Liver (tissue), 8 donors: ENCODE measurements at regions not wholly inside any gene's neighbourhood (a gene's known extent, or its start where the extent isn't known, plus 50 kb on each side); places are given as distances from the start of the nearest gene placed in this dataset.

Experiments
- DNase-seq: peaks from one replicate; pipeline ENCODE4 v3.0.0-alpha.2; 2017; ENCODE audit warnings: low spot score
- H3K27ac ChIP-seq, 2 donors: one replicate each; pipeline ENCODE4 v1.7.0; 2013; ENCODE audit warnings: inconsistent platforms in 2 of 2, low read length in 2 of 2, control low read depth in 1 of 2, low read depth in 1 of 2, mild to moderate bottlenecking in 1 of 2
- H3K27me3 ChIP-seq, 4 donors: one replicate each; pipeline versions ENCODE4 v1.6.1 to v1.7.0; 2013; ENCODE audit warnings: low read length in 3 of 4, inconsistent platforms in 1 of 4, mild to moderate bottlenecking in 1 of 4, moderate library complexity in 1 of 4; ENCODE audit not compliant: control insufficient read depth in 4 of 4, insufficient read depth in 4 of 4
- H3K36me3 ChIP-seq, 4 donors: one replicate each; pipeline versions ENCODE4 v1.6.1 to v1.7.0; 2013; ENCODE audit warnings: low read length in 3 of 4, mild to moderate bottlenecking in 3 of 4, low read depth in 1 of 4, moderate library complexity in 1 of 4; ENCODE audit not compliant: control insufficient read depth in 4 of 4, insufficient read depth in 3 of 4
- H3K4me1 ChIP-seq, 4 donors: one replicate each; pipeline versions ENCODE4 v1.6.1 to v1.7.0; 2013; ENCODE audit warnings: low read length in 3 of 4, mild to moderate bottlenecking in 3 of 4, moderate library complexity in 1 of 4; ENCODE audit not compliant: control insufficient read depth in 4 of 4, insufficient read depth in 4 of 4
- H3K4me3 ChIP-seq, 3 donors: one replicate each; pipeline versions ENCODE4 v1.6.1 to v1.7.0; 2013; ENCODE audit warnings: low read length in 3 of 3, control low read depth in 1 of 3, low read depth in 1 of 3, mild to moderate bottlenecking in 1 of 3
- H3K9ac ChIP-seq, 2 donors: one replicate each; pipeline ENCODE4 v1.7.0; 2013; ENCODE audit warnings: low read length in 2 of 2, mild to moderate bottlenecking in 2 of 2, moderate library complexity in 2 of 2, control low read depth in 1 of 2, low read depth in 1 of 2
- H3K9me3 ChIP-seq, 4 donors: one replicate each; pipeline versions ENCODE4 v1.6.1 to v1.7.0; 2013; ENCODE audit warnings: low read length in 3 of 4; ENCODE audit not compliant: control insufficient read depth in 4 of 4
- EGR1 ChIP-seq, 2 donors: IDR thresholded peaks; 2 replicates each; pipeline ENCODE4 v1.6.1; 2016 to 2018; ENCODE audit warnings: antibody characterized with exemption in 2 of 2, low read depth in 2 of 2
- FOXA1 ChIP-seq: IDR thresholded peaks from 2 replicates; pipeline ENCODE4 v1.6.1; 2016; ENCODE audit warnings: antibody characterized with exemption
- FOXA2 ChIP-seq: IDR thresholded peaks from 2 replicates; pipeline ENCODE4 v1.6.1; 2016; ENCODE audit warnings: antibody characterized with exemption
- GABPA ChIP-seq, 2 donors: IDR thresholded peaks in 1 of 2; conservative IDR thresholded peaks in 1 of 2; 2 replicates each; pipeline ENCODE4 v1.6.1; 2016; ENCODE audit warnings: antibody characterized with exemption in 2 of 2, mild to moderate bottlenecking in 1 of 2, moderate library complexity in 1 of 2
- HNF4A ChIP-seq, 2 donors: conservative IDR thresholded peaks; 2 replicates each; pipeline ENCODE4 v1.6.1; 2016; ENCODE audit warnings: antibody characterized with exemption in 2 of 2, mild to moderate bottlenecking in 2 of 2
- HNF4G ChIP-seq: IDR thresholded peaks from 2 replicates; pipeline ENCODE4 v1.6.1; 2016; ENCODE audit warnings: antibody characterized with exemption
- JUND ChIP-seq, 2 donors: IDR thresholded peaks; 2 replicates each; pipeline ENCODE4 v1.6.1; 2016; ENCODE audit warnings: antibody characterized with exemption in 2 of 2
- NR2F2 ChIP-seq: IDR thresholded peaks from 2 replicates; pipeline ENCODE4 v1.6.1; 2016; ENCODE audit warnings: antibody characterized with exemption
- RAD21 ChIP-seq, 2 donors: IDR thresholded peaks; 2 replicates each; pipeline ENCODE4 v1.6.1; 2016; ENCODE audit warnings: antibody characterized with exemption in 2 of 2, mild to moderate bottlenecking in 2 of 2
- RXRA ChIP-seq, 2 donors: IDR thresholded peaks; 2 replicates each; pipeline ENCODE4 v1.6.1; 2017 to 2018; ENCODE audit warnings: antibody characterized with exemption in 2 of 2, mild to moderate bottlenecking in 1 of 2
- SP1 ChIP-seq: IDR thresholded peaks from 2 replicates; pipeline ENCODE4 v1.6.1; 2018; ENCODE audit warnings: antibody characterized with exemption, mild to moderate bottlenecking
- TAF1 ChIP-seq: conservative IDR thresholded peaks from 2 replicates; pipeline ENCODE4 v1.6.1; 2016; ENCODE audit warnings: antibody characterized with exemption, mild to moderate bottlenecking
- YY1 ChIP-seq: IDR thresholded peaks from 2 replicates; pipeline ENCODE4 v1.6.1; 2016; ENCODE audit warnings: antibody characterized with exemption, mild to moderate bottlenecking
- WGBS: extraction: QIAGEN DNeasy Blood & Tissue Kit; methylation state at CpG from one replicate; pipeline ENCODE4 v1.1.7; 2013; 5-methylcytosine and 5-hydroxymethylcytosine counted together
- TF ChIP-seq, protein P1 (sequence below): IDR thresholded peaks from 2 replicates; pipeline ENCODE4 v1.6.1; 2016; ENCODE audit warnings: antibody characterized with exemption, mild to moderate bottlenecking
- TF ChIP-seq, protein P2 (sequence below): IDR thresholded peaks from 2 replicates; pipeline ENCODE4 v1.6.1; 2016; ENCODE audit warnings: antibody characterized with exemption
- TF ChIP-seq, protein P3 (sequence below): fragments of 150-350 bp; IDR thresholded peaks from 2 replicates; pipeline ENCODE4 v1.5.1; 2017; ENCODE audit warnings: improper control_type of control experiment, low read depth, low read length; ENCODE audit not compliant: missing input control
- TF ChIP-seq, protein P4 (sequence below): IDR thresholded peaks from 2 replicates; pipeline ENCODE4 v1.6.1; 2016; ENCODE audit warnings: antibody characterized with exemption
- TF ChIP-seq, protein P5 (sequence below): IDR thresholded peaks from 2 replicates; pipeline ENCODE4 v1.6.1; 2016; ENCODE audit warnings: antibody characterized with exemption
- donor health status: healthy.
- donor health status: healthy.
- donor health status: healthy.
- donor health status: healthy.
- donor health status: healthy.

DNA sequence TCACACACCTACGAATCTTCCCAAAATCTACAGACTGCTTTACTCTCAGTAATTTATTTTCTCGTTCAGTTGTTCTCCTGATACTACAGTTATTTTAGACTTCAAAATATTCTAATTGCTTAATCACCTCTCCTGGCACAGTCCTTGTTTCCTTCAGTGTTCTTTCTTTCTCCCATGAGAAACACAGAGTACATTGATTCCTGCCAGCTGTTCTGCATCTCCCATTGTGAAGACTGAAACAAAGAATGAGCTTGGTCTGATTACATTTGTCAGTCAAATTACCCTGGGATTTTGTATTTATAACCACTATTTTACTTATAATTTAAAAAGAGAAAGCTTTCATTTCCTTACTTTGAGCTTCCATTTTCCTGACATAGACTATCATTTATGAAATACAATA lies 63.9 kb upstream of the TANK start:
- H3K9me3 ChIP-seq, result peaks cover 0 to 4% (median 0%) of the 10 kb centered on the region in 4 donors
- no peaks in the 10 kb centered on the region for H3K36me3 ChIP-seq
- no peak overlapping the region for H3K27ac ChIP-seq
- no peak overlapping the region for H3K9ac ChIP-seq
- H3K4me3 ChIP-seq, result no peak overlapping the region
- no peaks in the 10 kb centered on the region for H3K27me3 ChIP-seq
- TF ChIP-seq JUND (IDR thresholded peaks at IDR 0.05) (no peak), HNF4G (no peak), NR2F2 (no peak), RXRA (IDR thresholded peaks at IDR 0.05) (no peak), GABPA (IDR thresholded peaks at IDR 0.05 in 1 of 2, conservative IDR thresholded peaks at IDR 0.05 in 1 of 2) (no peak), EGR1 (IDR thresholded peaks at IDR 0.05; ENCODE audit: low read depth in 2 of 2) (no peak), SP1 (no peak), TAF1 (no peak), FOXA1 (no peak), HNF4A (conservative IDR thresholded peaks at IDR 0.05) (no peak), RAD21 (IDR thresholded peaks at IDR 0.05) (no peak), FOXA2 (no peak)
- TF ChIP-seq, protein P1, sequence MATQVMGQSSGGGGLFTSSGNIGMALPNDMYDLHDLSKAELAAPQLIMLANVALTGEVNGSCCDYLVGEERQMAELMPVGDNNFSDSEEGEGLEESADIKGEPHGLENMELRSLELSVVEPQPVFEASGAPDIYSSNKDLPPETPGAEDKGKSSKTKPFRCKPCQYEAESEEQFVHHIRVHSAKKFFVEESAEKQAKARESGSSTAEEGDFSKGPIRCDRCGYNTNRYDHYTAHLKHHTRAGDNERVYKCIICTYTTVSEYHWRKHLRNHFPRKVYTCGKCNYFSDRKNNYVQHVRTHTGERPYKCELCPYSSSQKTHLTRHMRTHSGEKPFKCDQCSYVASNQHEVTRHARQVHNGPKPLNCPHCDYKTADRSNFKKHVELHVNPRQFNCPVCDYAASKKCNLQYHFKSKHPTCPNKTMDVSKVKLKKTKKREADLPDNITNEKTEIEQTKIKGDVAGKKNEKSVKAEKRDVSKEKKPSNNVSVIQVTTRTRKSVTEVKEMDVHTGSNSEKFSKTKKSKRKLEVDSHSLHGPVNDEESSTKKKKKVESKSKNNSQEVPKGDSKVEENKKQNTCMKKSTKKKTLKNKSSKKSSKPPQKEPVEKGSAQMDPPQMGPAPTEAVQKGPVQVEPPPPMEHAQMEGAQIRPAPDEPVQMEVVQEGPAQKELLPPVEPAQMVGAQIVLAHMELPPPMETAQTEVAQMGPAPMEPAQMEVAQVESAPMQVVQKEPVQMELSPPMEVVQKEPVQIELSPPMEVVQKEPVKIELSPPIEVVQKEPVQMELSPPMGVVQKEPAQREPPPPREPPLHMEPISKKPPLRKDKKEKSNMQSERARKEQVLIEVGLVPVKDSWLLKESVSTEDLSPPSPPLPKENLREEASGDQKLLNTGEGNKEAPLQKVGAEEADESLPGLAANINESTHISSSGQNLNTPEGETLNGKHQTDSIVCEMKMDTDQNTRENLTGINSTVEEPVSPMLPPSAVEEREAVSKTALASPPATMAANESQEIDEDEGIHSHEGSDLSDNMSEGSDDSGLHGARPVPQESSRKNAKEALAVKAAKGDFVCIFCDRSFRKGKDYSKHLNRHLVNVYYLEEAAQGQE, result no peak
- TF ChIP-seq, protein P2, sequence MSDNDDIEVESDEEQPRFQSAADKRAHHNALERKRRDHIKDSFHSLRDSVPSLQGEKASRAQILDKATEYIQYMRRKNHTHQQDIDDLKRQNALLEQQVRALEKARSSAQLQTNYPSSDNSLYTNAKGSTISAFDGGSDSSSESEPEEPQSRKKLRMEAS, result no peak
- TF ChIP-seq, protein P3, sequence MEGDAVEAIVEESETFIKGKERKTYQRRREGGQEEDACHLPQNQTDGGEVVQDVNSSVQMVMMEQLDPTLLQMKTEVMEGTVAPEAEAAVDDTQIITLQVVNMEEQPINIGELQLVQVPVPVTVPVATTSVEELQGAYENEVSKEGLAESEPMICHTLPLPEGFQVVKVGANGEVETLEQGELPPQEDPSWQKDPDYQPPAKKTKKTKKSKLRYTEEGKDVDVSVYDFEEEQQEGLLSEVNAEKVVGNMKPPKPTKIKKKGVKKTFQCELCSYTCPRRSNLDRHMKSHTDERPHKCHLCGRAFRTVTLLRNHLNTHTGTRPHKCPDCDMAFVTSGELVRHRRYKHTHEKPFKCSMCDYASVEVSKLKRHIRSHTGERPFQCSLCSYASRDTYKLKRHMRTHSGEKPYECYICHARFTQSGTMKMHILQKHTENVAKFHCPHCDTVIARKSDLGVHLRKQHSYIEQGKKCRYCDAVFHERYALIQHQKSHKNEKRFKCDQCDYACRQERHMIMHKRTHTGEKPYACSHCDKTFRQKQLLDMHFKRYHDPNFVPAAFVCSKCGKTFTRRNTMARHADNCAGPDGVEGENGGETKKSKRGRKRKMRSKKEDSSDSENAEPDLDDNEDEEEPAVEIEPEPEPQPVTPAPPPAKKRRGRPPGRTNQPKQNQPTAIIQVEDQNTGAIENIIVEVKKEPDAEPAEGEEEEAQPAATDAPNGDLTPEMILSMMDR, result no peak
- H3K4me1 ChIP-seq, result no peaks in the 10 kb centered on the region
- WGBS, result 88% methylated on average over 2 of the region's 2 CpGs
- no peak for DNase-seq

DNA sequence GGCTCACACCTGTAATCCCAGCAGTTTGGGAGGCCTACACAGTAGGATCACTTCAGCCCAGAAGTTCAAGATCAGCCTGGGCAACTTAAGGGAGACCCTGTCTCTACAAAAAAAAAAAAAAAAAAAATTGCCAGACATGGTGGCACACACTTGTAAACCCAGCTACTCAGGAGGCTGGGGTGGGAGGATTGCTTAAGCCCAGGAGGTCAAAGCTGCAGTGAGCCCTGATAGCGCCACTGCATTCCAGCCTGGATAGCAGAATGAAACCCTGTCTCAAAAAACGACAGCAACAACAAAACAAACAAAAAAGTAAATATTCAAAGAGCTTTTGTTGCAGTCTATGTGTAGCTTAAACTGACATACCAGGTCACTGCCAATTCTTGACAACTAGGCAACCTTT lies 63.1 kb upstream of the TANK start:
- WGBS, result 73% methylated on average over 2 of the region's 2 CpGs
- no peak overlapping the region for H3K4me3 ChIP-seq
- TF ChIP-seq RAD21 (IDR thresholded peaks at IDR 0.05) (no peak), HNF4A (conservative IDR thresholded peaks at IDR 0.05) (no peak), RXRA (IDR thresholded peaks at IDR 0.05) (no peak), TAF1 (no peak), FOXA2 (no peak), NR2F2 (no peak), JUND (IDR thresholded peaks at IDR 0.05) (no peak), YY1 (no peak), SP1 (no peak), EGR1 (IDR thresholded peaks at IDR 0.05; ENCODE audit: low read depth in 2 of 2) (no peak), FOXA1 (no peak), GABPA (IDR thresholded peaks at IDR 0.05 in 1 of 2, conservative IDR thresholded peaks at IDR 0.05 in 1 of 2) (no peak)
- TF ChIP-seq, protein P3, result no peak
- TF ChIP-seq, protein P1, result no peak
- TF ChIP-seq, protein P4, sequence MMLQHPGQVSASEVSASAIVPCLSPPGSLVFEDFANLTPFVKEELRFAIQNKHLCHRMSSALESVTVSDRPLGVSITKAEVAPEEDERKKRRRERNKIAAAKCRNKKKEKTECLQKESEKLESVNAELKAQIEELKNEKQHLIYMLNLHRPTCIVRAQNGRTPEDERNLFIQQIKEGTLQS, result no peak
- TF ChIP-seq, protein P5, sequence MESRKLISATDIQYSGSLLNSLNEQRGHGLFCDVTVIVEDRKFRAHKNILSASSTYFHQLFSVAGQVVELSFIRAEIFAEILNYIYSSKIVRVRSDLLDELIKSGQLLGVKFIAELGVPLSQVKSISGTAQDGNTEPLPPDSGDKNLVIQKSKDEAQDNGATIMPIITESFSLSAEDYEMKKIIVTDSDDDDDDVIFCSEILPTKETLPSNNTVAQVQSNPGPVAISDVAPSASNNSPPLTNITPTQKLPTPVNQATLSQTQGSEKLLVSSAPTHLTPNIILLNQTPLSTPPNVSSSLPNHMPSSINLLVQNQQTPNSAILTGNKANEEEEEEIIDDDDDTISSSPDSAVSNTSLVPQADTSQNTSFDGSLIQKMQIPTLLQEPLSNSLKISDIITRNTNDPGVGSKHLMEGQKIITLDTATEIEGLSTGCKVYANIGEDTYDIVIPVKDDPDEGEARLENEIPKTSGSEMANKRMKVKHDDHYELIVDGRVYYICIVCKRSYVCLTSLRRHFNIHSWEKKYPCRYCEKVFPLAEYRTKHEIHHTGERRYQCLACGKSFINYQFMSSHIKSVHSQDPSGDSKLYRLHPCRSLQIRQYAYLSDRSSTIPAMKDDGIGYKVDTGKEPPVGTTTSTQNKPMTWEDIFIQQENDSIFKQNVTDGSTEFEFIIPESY, result no peak

More for the DNA sequence above, 63.1 kb upstream of the TANK start:
- no peaks in the 10 kb centered on the region for H3K27me3 ChIP-seq
- no peak for DNase-seq
- no peaks in the 10 kb centered on the region for H3K4me1 ChIP-seq
- H3K36me3 ChIP-seq, result no peaks in the 10 kb centered on the region
- H3K9ac ChIP-seq, result no peak overlapping the region
- peaks cover 0 to 4% (median 0%) of the 10 kb centered on the region in 4 donors for H3K9me3 ChIP-seq
- no peak overlapping the region for H3K27ac ChIP-seq
